ENCODE measurements at regions not wholly inside any gene's neighbourhood (a gene's known extent, or its start where the extent isn't known, plus 50 kb on each side); places are given as distances from the start of the nearest gene placed in this dataset.

- DNase-seq (ENCODE audit: low read depth), result no peak
- H3K4me3 ChIP-seq (ENCODE audit: low read length), result no peak overlapping the region
- no peak for TF ChIP-seq CTCF (conservative IDR thresholded peaks at IDR 0.05; ENCODE audit: low read depth, low read length)
Measured at GRCh38 chr2:138928374-138929021, 148.3 kb upstream of the NXPH2 start.

- H3K4me3 ChIP-seq (ENCODE audit: low read length), result no peak overlapping the region
- DNase-seq (ENCODE audit: low read depth), result no peak
- TF ChIP-seq CTCF (conservative IDR thresholded peaks at IDR 0.05; ENCODE audit: low read depth, low read length), result peak; percentile 48
Measured at GRCh38 chr2:138922973-138923563, 142.9 kb upstream of the NXPH2 start.

- no peak for TF ChIP-seq CTCF (conservative IDR thresholded peaks at IDR 0.05; ENCODE audit: low read depth, low read length)
- H3K4me3 ChIP-seq (ENCODE audit: low read length), result no peak overlapping the region
- no peak for DNase-seq (ENCODE audit: low read depth)
Measured at GRCh38 chr2:138919120-138919747, 139.0 kb upstream of the NXPH2 start.

GRCh38 chr2:138910427-138910826, 130.2 kb upstream of the NXPH2 start:
- no peak overlapping the region for H3K4me3 ChIP-seq (ENCODE audit: low read length)
- TF ChIP-seq CTCF (conservative IDR thresholded peaks at IDR 0.05; ENCODE audit: low read depth, low read length), result no peak
- DNase-seq (ENCODE audit: low read depth), result no peak

GRCh38 chr2:138906549-138906948, 126.4 kb upstream of the NXPH2 start:
- no peak overlapping the region for H3K4me3 ChIP-seq (ENCODE audit: low read length)
- TF ChIP-seq CTCF (conservative IDR thresholded peaks at IDR 0.05; ENCODE audit: low read depth, low read length), result no peak
- DNase-seq (ENCODE audit: low read depth), result no peak

GRCh38 chr2:138902239-138902871, 122.2 kb upstream of the NXPH2 start:
- no peak for DNase-seq (ENCODE audit: low read depth)
- H3K4me3 ChIP-seq (ENCODE audit: low read length), result no peak overlapping the region
- TF ChIP-seq CTCF (conservative IDR thresholded peaks at IDR 0.05; ENCODE audit: low read depth, low read length), result no peak

Measured in retinal pigment epithelial cell (primary cell).